ENCODE measurements at regions not wholly inside any gene's neighbourhood (a gene's known extent, or its start where the extent isn't known, plus 50 kb on each side); places are given as distances from the start of the nearest gene placed in this dataset.

DNA sequence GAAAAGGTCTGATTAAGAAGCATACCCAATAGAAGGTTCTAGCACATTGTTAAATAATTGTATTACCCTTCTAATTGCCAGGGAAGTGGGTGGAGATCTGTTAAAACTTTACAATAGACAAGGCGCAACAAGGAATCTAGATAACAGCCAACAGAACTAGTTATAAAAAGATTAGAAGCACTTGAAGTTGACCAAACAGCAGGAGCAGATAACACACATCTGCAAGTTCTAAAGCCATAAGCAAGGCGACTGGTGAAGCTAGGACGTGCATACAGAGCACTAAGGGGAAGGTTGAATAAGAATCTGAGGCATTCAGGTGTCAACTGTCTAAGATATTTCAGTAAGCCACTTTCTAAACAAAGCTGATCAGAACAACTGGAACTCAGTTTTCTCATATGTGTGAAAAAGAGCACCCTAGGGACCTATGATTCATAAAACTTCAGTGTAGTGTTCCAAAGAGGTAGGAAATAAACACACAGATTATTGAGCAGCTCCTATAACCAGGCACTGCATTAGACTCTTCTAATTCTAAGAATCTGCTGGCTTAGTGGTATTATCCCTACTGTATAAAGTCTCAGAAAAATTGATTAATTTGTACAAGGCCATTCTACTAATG, 111.2 kb downstream of the SAMD9 start:
- Histone ChIP-seq H2BK120ac (ENCODE audit: low read depth, low read length) (no peak overlapping the region), H3K9ac (ENCODE audit: low read length) (no peak overlapping the region), H3K4me1 (ENCODE audit: control insufficient read depth, low read depth, low read length) (peaks cover 2% of the 10 kb centered on the region), H3K36me3 (ENCODE audit: control insufficient read depth, insufficient read depth, low read length) (no peaks in the 10 kb centered on the region), H3K27me3 (ENCODE audit: insufficient read depth, low read length, poor library complexity) (no peaks in the 10 kb centered on the region), H3K27ac (ENCODE audit: low read depth, low read length) (no peak overlapping the region), H3K4ac (ENCODE audit: low read depth, low read length) (no peak overlapping the region), H3K79me1 (ENCODE audit: low read length) (no peaks in the 10 kb centered on the region), H3K23ac (ENCODE audit: low read length) (no peak overlapping the region), H3K4me2 (ENCODE audit: low read length) (no peak overlapping the region), H2BK15ac (replicated peaks; ENCODE audit: low read depth) (no peak overlapping the region), H3K56ac (ENCODE audit: low read length) (no peak overlapping the region), H2AK5ac (ENCODE audit: low read length) (no peak overlapping the region), H3K18ac (ENCODE audit: low read length) (no peak overlapping the region), H3K4me3 (ENCODE audit: low read length) (no peak overlapping the region), H4K8ac (ENCODE audit: low read depth, low read length) (no peak overlapping the region), H4K5ac (ENCODE audit: low read length) (no peak overlapping the region), H3K79me2 (ENCODE audit: control insufficient read depth, insufficient read depth, low read length) (no peaks in the 10 kb centered on the region), H2BK5ac (ENCODE audit: low read length) (no peak overlapping the region)
- DNase-seq = peak; percentile 83
- no CpG with 5 or more reads among the region's 3 CpGs for WGBS (ENCODE audit: extremely low coverage, insufficient coverage, low lambda C conversion rate)

DNA sequence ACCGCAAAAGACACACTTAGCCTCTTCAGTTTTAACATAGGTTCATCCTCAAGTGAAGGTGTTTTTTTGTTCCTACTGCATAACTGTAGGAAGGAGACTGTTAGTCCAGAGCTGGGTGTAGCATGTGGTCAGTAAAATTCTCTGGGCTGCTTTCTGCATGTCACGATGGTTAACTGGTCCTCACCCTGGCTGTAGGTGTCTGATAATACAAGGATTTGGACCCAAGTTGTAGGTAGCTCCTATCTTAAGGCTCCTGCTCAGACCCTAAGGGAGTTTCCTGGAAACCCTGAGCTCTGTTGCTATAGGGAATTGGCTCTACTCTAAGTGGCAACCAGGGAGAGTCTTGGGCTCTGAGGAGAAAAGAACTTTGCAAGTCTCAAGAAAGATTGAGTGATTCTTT, 112.9 kb downstream of the SAMD9 start:
- H4K5ac ChIP-seq (ENCODE audit: low read length) = no peak overlapping the region
- no peaks in the 10 kb centered on the region for H3K79me2 ChIP-seq (ENCODE audit: control insufficient read depth, insufficient read depth, low read length)
- no peak overlapping the region for H3K4me3 ChIP-seq (ENCODE audit: low read length)
- no peak overlapping the region for H2AK5ac ChIP-seq (ENCODE audit: low read length)
- no peak overlapping the region for H3K4ac ChIP-seq (ENCODE audit: low read depth, low read length)
- no peak overlapping the region for H3K23ac ChIP-seq (ENCODE audit: low read length)
- no peak overlapping the region for H3K56ac ChIP-seq (ENCODE audit: low read length)
- WGBS (ENCODE audit: extremely low coverage, insufficient coverage, low lambda C conversion rate) = no CpG with 5 or more reads among the region's 2 CpGs
- H3K4me2 ChIP-seq (ENCODE audit: low read length) = no peak overlapping the region
- no peak overlapping the region for H3K18ac ChIP-seq (ENCODE audit: low read length)
- no peaks in the 10 kb centered on the region for H3K79me1 ChIP-seq (ENCODE audit: low read length)
- H3K4me1 ChIP-seq (ENCODE audit: control insufficient read depth, low read depth, low read length) = peaks cover 2% of the 10 kb centered on the region
- no peak overlapping the region for H4K8ac ChIP-seq (ENCODE audit: low read depth, low read length)
- no peak overlapping the region for H2BK15ac ChIP-seq (replicated peaks; ENCODE audit: low read depth)
- no peak for DNase-seq
- H3K9ac ChIP-seq (ENCODE audit: low read length) = no peak overlapping the region
- no peaks in the 10 kb centered on the region for H3K27me3 ChIP-seq (ENCODE audit: insufficient read depth, low read length, poor library complexity)
- no peaks in the 10 kb centered on the region for H3K36me3 ChIP-seq (ENCODE audit: control insufficient read depth, insufficient read depth, low read length)
- no peak overlapping the region for H2BK120ac ChIP-seq (ENCODE audit: low read depth, low read length)
- H2BK5ac ChIP-seq (ENCODE audit: low read length) = no peak overlapping the region
- H3K27ac ChIP-seq (ENCODE audit: low read depth, low read length) = no peak overlapping the region

DNA sequence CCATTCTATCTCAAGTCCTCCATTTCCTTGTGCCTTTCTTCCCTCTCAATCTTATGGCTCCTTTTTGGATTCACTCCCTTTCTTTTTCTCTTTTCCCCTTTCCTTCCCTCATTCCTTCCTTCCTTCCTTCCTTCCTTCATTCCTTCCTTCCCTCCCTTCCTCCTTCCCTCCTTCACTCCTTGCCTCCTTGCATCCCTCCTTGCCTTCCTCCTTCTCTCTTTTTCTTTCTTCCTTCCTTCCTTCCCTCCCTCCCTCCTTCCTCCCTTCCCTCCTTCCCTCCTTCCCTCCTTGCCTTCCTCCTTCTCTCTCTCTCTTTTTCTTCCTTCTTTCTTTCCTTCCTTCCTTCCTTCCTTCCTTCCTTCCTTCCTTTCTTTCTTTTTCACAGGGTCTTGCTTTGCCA, 120.1 kb downstream of the SAMD9 start:
- Histone ChIP-seq H3K23ac (ENCODE audit: low read length) (no peak overlapping the region), H2BK120ac (ENCODE audit: low read depth, low read length) (no peak overlapping the region), H3K9ac (ENCODE audit: low read length) (no peak overlapping the region), H3K4me1 (ENCODE audit: control insufficient read depth, low read depth, low read length) (no peaks in the 10 kb centered on the region), H3K4ac (ENCODE audit: low read depth, low read length) (no peak overlapping the region), H4K5ac (ENCODE audit: low read length) (no peak overlapping the region), H3K4me3 (ENCODE audit: low read length) (no peak overlapping the region), H3K36me3 (ENCODE audit: control insufficient read depth, insufficient read depth, low read length) (no peaks in the 10 kb centered on the region), H4K8ac (ENCODE audit: low read depth, low read length) (no peak overlapping the region), H3K79me1 (ENCODE audit: low read length) (no peaks in the 10 kb centered on the region), H3K56ac (ENCODE audit: low read length) (no peak overlapping the region), H2BK15ac (replicated peaks; ENCODE audit: low read depth) (no peak overlapping the region), H3K79me2 (ENCODE audit: control insufficient read depth, insufficient read depth, low read length) (no peaks in the 10 kb centered on the region), H3K27ac (ENCODE audit: low read depth, low read length) (no peak overlapping the region), H3K27me3 (ENCODE audit: insufficient read depth, low read length, poor library complexity) (no peaks in the 10 kb centered on the region), H3K4me2 (ENCODE audit: low read length) (no peak overlapping the region), H2AK5ac (ENCODE audit: low read length) (no peak overlapping the region), H3K18ac (ENCODE audit: low read length) (no peak overlapping the region), H2BK5ac (ENCODE audit: low read length) (no peak overlapping the region)
- DNase-seq = no peak

DNA sequence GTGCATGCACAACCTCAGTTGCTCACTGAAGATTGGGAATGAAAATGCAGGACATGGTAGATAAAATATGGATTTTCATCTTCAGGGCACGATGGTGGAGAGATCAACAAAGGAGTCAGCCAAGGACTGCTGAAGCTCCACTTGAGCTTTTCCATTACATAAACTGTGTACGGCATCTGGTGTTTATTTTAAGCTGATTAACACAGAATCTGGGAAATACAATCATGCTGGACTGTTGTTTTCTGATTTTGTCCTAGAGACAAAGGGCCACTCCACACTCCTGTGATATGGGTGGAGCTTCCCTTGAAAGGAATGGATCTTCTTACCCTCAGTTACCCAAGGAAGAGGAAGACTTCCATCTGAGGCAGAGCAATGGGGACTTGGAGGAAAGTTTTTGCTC, 120.6 kb downstream of the SAMD9 start:
- no peak overlapping the region for H4K5ac ChIP-seq (ENCODE audit: low read length)
- no peak overlapping the region for H3K4me2 ChIP-seq (ENCODE audit: low read length)
- H2BK120ac ChIP-seq (ENCODE audit: low read depth, low read length) = no peak overlapping the region
- no peaks in the 10 kb centered on the region for H3K79me2 ChIP-seq (ENCODE audit: control insufficient read depth, insufficient read depth, low read length)
- H4K8ac ChIP-seq (ENCODE audit: low read depth, low read length) = no peak overlapping the region
- H3K18ac ChIP-seq (ENCODE audit: low read length) = no peak overlapping the region
- H3K79me1 ChIP-seq (ENCODE audit: low read length) = no peaks in the 10 kb centered on the region
- H2BK5ac ChIP-seq (ENCODE audit: low read length) = no peak overlapping the region
- H3K36me3 ChIP-seq (ENCODE audit: control insufficient read depth, insufficient read depth, low read length) = no peaks in the 10 kb centered on the region
- no peak for DNase-seq
- H3K4me1 ChIP-seq (ENCODE audit: control insufficient read depth, low read depth, low read length) = no peaks in the 10 kb centered on the region
- no peak overlapping the region for H3K56ac ChIP-seq (ENCODE audit: low read length)
- WGBS (ENCODE audit: extremely low coverage, insufficient coverage, low lambda C conversion rate) = no CpG with 5 or more reads among the region's 2 CpGs
- no peak overlapping the region for H2AK5ac ChIP-seq (ENCODE audit: low read length)
- H3K23ac ChIP-seq (ENCODE audit: low read length) = no peak overlapping the region
- no peak overlapping the region for H3K4me3 ChIP-seq (ENCODE audit: low read length)
- H2BK15ac ChIP-seq (replicated peaks; ENCODE audit: low read depth) = no peak overlapping the region
- no peaks in the 10 kb centered on the region for H3K27me3 ChIP-seq (ENCODE audit: insufficient read depth, low read length, poor library complexity)
- H3K27ac ChIP-seq (ENCODE audit: low read depth, low read length) = no peak overlapping the region
- H3K4ac ChIP-seq (ENCODE audit: low read depth, low read length) = no peak overlapping the region
- H3K9ac ChIP-seq (ENCODE audit: low read length) = no peak overlapping the region

DNA sequence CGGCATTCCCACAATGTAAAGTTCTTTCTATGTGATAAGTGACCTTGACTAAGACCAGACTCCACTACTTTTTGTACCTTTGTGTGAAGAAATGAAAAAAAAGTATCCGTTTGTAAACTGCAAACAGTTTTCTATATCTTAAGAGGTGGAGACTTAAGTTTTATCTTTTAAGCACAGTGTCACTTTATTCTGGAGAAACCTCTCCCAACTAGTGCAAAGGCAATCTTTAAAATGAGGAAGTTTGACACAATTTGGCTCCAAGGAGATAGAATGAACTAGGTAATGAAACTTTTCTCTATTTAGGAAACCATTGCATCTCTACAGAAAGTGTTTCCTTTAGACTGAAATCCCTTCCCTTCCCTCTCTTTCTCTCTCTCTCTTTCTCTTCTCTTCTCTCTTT, 122.9 kb downstream of the SAMD9 start:
- H2BK15ac ChIP-seq (replicated peaks; ENCODE audit: low read depth) = no peak overlapping the region
- no CpG with 5 or more reads among the region's 2 CpGs for WGBS (ENCODE audit: extremely low coverage, insufficient coverage, low lambda C conversion rate)
- no peak overlapping the region for H2AK5ac ChIP-seq (ENCODE audit: low read length)
- H3K9ac ChIP-seq (ENCODE audit: low read length) = no peak overlapping the region
- no peak overlapping the region for H3K56ac ChIP-seq (ENCODE audit: low read length)
- no peak overlapping the region for H3K4ac ChIP-seq (ENCODE audit: low read depth, low read length)
- no peak overlapping the region for H4K5ac ChIP-seq (ENCODE audit: low read length)
- no peaks in the 10 kb centered on the region for H3K4me1 ChIP-seq (ENCODE audit: control insufficient read depth, low read depth, low read length)
- no peak overlapping the region for H3K4me2 ChIP-seq (ENCODE audit: low read length)
- no peak overlapping the region for H2BK120ac ChIP-seq (ENCODE audit: low read depth, low read length)
- no peak overlapping the region for H3K18ac ChIP-seq (ENCODE audit: low read length)
- H3K23ac ChIP-seq (ENCODE audit: low read length) = no peak overlapping the region
- H3K79me2 ChIP-seq (ENCODE audit: control insufficient read depth, insufficient read depth, low read length) = no peaks in the 10 kb centered on the region
- no peak overlapping the region for H2BK5ac ChIP-seq (ENCODE audit: low read length)
- DNase-seq = no peak
- H3K36me3 ChIP-seq (ENCODE audit: control insufficient read depth, insufficient read depth, low read length) = no peaks in the 10 kb centered on the region
- no peaks in the 10 kb centered on the region for H3K27me3 ChIP-seq (ENCODE audit: insufficient read depth, low read length, poor library complexity)
- no peak overlapping the region for H3K4me3 ChIP-seq (ENCODE audit: low read length)
- no peak overlapping the region for H3K27ac ChIP-seq (ENCODE audit: low read depth, low read length)
- H4K8ac ChIP-seq (ENCODE audit: low read depth, low read length) = no peak overlapping the region
- no peaks in the 10 kb centered on the region for H3K79me1 ChIP-seq (ENCODE audit: low read length)

DNA sequence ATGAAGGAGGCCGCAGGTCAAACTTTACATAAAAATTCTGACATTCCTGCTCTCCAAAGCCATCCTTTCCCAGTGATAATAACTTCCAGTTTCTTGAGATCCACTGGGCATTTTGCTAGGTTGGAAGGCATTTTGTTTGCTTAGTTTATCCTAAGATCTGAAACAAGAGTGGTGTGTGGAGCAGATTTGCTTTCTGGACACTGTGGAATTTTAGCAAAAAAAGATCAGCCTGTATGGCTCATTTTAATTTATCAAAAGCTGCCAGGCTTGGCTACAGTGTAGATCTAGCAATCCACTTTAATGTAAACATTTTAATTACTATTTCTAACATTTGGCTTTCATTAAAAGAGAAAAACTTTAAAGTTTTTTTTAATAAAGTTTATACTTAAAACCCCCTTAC, 124.8 kb downstream of the SAMD9 start:
- no CpG with 5 or more reads among the region's 1 CpG for WGBS (ENCODE audit: extremely low coverage, insufficient coverage, low lambda C conversion rate)
- Histone ChIP-seq H3K4me3 (ENCODE audit: low read length) (no peak overlapping the region), H3K79me1 (ENCODE audit: low read length) (no peaks in the 10 kb centered on the region)

More for the DNA sequence above, 124.8 kb downstream of the SAMD9 start:
- H2AK5ac ChIP-seq (ENCODE audit: low read length) = no peak overlapping the region
- H2BK120ac ChIP-seq (ENCODE audit: low read depth, low read length) = no peak overlapping the region
- no peaks in the 10 kb centered on the region for H3K79me2 ChIP-seq (ENCODE audit: control insufficient read depth, insufficient read depth, low read length)
- no peaks in the 10 kb centered on the region for H3K36me3 ChIP-seq (ENCODE audit: control insufficient read depth, insufficient read depth, low read length)
- no peaks in the 10 kb centered on the region for H3K27me3 ChIP-seq (ENCODE audit: insufficient read depth, low read length, poor library complexity)
- H2BK5ac ChIP-seq (ENCODE audit: low read length) = no peak overlapping the region
- DNase-seq = no peak
- no peak overlapping the region for H3K9ac ChIP-seq (ENCODE audit: low read length)
- H4K8ac ChIP-seq (ENCODE audit: low read depth, low read length) = no peak overlapping the region
- no peak overlapping the region for H3K18ac ChIP-seq (ENCODE audit: low read length)
- no peak overlapping the region for H3K23ac ChIP-seq (ENCODE audit: low read length)
- no peak overlapping the region for H3K56ac ChIP-seq (ENCODE audit: low read length)
- no peak overlapping the region for H3K27ac ChIP-seq (ENCODE audit: low read depth, low read length)
- no peak overlapping the region for H3K4ac ChIP-seq (ENCODE audit: low read depth, low read length)
- H4K5ac ChIP-seq (ENCODE audit: low read length) = no peak overlapping the region
- H3K4me2 ChIP-seq (ENCODE audit: low read length) = no peak overlapping the region
- H3K4me1 ChIP-seq (ENCODE audit: control insufficient read depth, low read depth, low read length) = no peaks in the 10 kb centered on the region
- no peak overlapping the region for H2BK15ac ChIP-seq (replicated peaks; ENCODE audit: low read depth)

Data from mesendoderm (in vitro differentiated cells).